ENCODE measurements at regions not wholly inside any gene's neighbourhood (a gene's known extent, or its start where the extent isn't known, plus 50 kb on each side); places are given as distances from the start of the nearest gene placed in this dataset.

DNA sequence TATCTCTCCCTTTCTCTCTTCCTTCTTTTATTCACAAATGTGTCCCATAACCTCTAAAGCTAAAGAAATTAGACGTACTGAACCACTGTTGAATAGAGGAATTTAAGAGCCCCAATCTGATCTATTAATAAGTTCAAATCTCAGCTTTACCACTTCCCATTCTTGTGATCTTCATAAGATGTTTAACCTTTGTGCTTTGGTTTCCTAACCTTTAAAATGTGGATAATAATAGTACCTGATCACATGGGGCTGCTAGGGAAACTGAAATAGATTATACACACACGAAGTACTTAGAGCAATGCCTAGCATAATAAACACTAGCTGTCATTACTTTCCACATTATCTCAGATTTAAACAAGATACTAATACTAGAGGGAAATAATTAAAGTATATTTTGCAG lies 324.3 kb upstream of the SEMA6A start:
- no peaks in the 10 kb centered on the region for H3K27me3 ChIP-seq (ENCODE audit: control insufficient read depth, extremely low read depth, insufficient read depth, low read length)
- TF ChIP-seq, protein P1, sequence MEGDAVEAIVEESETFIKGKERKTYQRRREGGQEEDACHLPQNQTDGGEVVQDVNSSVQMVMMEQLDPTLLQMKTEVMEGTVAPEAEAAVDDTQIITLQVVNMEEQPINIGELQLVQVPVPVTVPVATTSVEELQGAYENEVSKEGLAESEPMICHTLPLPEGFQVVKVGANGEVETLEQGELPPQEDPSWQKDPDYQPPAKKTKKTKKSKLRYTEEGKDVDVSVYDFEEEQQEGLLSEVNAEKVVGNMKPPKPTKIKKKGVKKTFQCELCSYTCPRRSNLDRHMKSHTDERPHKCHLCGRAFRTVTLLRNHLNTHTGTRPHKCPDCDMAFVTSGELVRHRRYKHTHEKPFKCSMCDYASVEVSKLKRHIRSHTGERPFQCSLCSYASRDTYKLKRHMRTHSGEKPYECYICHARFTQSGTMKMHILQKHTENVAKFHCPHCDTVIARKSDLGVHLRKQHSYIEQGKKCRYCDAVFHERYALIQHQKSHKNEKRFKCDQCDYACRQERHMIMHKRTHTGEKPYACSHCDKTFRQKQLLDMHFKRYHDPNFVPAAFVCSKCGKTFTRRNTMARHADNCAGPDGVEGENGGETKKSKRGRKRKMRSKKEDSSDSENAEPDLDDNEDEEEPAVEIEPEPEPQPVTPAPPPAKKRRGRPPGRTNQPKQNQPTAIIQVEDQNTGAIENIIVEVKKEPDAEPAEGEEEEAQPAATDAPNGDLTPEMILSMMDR (optimal IDR thresholded peaks at IDR 0.05 in 1 of 3, IDR thresholded peaks at IDR 0.05 in 1 of 3, conservative IDR thresholded peaks at IDR 0.05 in 1 of 3; ENCODE audit: extremely low read depth in 1 of 3, insufficient read depth in 2 of 3, low read length in 3 of 3), result no peak
- TF ChIP-seq EZH2 (IDR thresholded peaks at IDR 0.05; ENCODE audit: low read length), result no peak
- dilution Hi-C loops (cut with MboI; ENCODE audit: extremely low pct_ligation_motif_present, low sequenced_read_pairs), result no loop called here
- H3K4me1 ChIP-seq (ENCODE audit: control insufficient read depth, extremely low read depth, insufficient read depth, low read length), result no peaks in the 10 kb centered on the region
- no peak overlapping the region for H3K4me3 ChIP-seq (ENCODE audit: control insufficient read depth in 2 of 3, extremely low read depth in 1 of 3, insufficient read depth in 2 of 3, low read depth in 1 of 3, low read length in 3 of 3)
- FAIRE-seq (no peak), DNase-seq (ENCODE audit: low read depth, low spot score) (no peak)
- H3K36me3 ChIP-seq (ENCODE audit: control insufficient read depth in 2 of 2, extremely low read depth in 1 of 2, insufficient read depth in 2 of 2, low read length in 2 of 2), result no peaks in the 10 kb centered on the region
- no peak overlapping the region for H3K27ac ChIP-seq (ENCODE audit: control insufficient read depth, insufficient read depth, low read length)
- H3K9me3 ChIP-seq (ENCODE audit: control insufficient read depth, low read depth, low read length), result no peaks in the 10 kb centered on the region
- H3K9ac ChIP-seq (ENCODE audit: control insufficient read depth, extremely low read depth, insufficient read depth, low read length), result no peak overlapping the region
- H2AFZ ChIP-seq (ENCODE audit: control insufficient read depth, low read length), result no peak overlapping the region
- H4K20me1 ChIP-seq (ENCODE audit: control insufficient read depth, extremely low read depth, insufficient read depth, low read length), result no peaks in the 10 kb centered on the region
- H3K79me2 ChIP-seq (ENCODE audit: control insufficient read depth, insufficient read depth, low read length), result no peaks in the 10 kb centered on the region
- H3K9me1 ChIP-seq (ENCODE audit: control insufficient read depth, extremely low read depth, insufficient read depth, low read length), result no peaks in the 10 kb centered on the region
- H3K4me2 ChIP-seq (ENCODE audit: control insufficient read depth, extremely low read depth, insufficient read depth, low read depth, low read length), result no peak overlapping the region

- TF ChIP-seq, protein P1 (optimal IDR thresholded peaks at IDR 0.05 in 1 of 3, IDR thresholded peaks at IDR 0.05 in 1 of 3, conservative IDR thresholded peaks at IDR 0.05 in 1 of 3; ENCODE audit: extremely low read depth in 1 of 3, insufficient read depth in 2 of 3, low read length in 3 of 3), result no peak
- TF ChIP-seq EZH2 (IDR thresholded peaks at IDR 0.05; ENCODE audit: low read length), result no peak
- dilution Hi-C loops (cut with MboI; ENCODE audit: extremely low pct_ligation_motif_present, low sequenced_read_pairs), result no loop called here
- Histone ChIP-seq H3K27ac (ENCODE audit: control insufficient read depth, insufficient read depth, low read length) (no peak overlapping the region), H3K27me3 (ENCODE audit: control insufficient read depth, extremely low read depth, insufficient read depth, low read length) (no peaks in the 10 kb centered on the region), H4K20me1 (ENCODE audit: control insufficient read depth, extremely low read depth, insufficient read depth, low read length) (no peaks in the 10 kb centered on the region), H3K79me2 (ENCODE audit: control insufficient read depth, insufficient read depth, low read length) (no peaks in the 10 kb centered on the region), H3K4me2 (ENCODE audit: control insufficient read depth, extremely low read depth, insufficient read depth, low read depth, low read length) (no peak overlapping the region), H3K9me3 (ENCODE audit: control insufficient read depth, low read depth, low read length) (no peaks in the 10 kb centered on the region), H3K9me1 (ENCODE audit: control insufficient read depth, extremely low read depth, insufficient read depth, low read length) (no peaks in the 10 kb centered on the region), H3K4me3 (ENCODE audit: control insufficient read depth in 2 of 3, extremely low read depth in 1 of 3, insufficient read depth in 2 of 3, low read depth in 1 of 3, low read length in 3 of 3) (no peak overlapping the region), H3K36me3 (ENCODE audit: control insufficient read depth in 2 of 2, extremely low read depth in 1 of 2, insufficient read depth in 2 of 2, low read length in 2 of 2) (no peaks in the 10 kb centered on the region), H3K9ac (ENCODE audit: control insufficient read depth, extremely low read depth, insufficient read depth, low read length) (no peak overlapping the region), H3K4me1 (ENCODE audit: control insufficient read depth, extremely low read depth, insufficient read depth, low read length) (no peaks in the 10 kb centered on the region), H2AFZ (ENCODE audit: control insufficient read depth, low read length) (no peak overlapping the region)
- FAIRE-seq, result no peak
- no peak for DNase-seq (ENCODE audit: low read depth, low spot score)
Measured at GRCh38 chr5:116897291-116897690, 322.7 kb upstream of the SEMA6A start.

Measured in keratinocyte (primary cell).